HCT116 (cell line): ENCODE measurements at regions not wholly inside any gene's neighbourhood (a gene's known extent, or its start where the extent isn't known, plus 50 kb on each side); places are given as distances from the start of the nearest gene placed in this dataset.

Experiments used
- POLR2A ChIP-seq: IDR thresholded peaks from 2 replicates; pipeline ENCODE4 v1.7.0; 2011; ENCODE audit warnings: borderline replicate concordance; ENCODE audit not compliant: insufficient read depth, insufficient read length; ENCODE audit errors: extremely low read depth
- TF ChIP-seq, protein P1 (sequence below), 3 experiments: fragments of 200-600 bp in 1 of 3; sonication (generic) in 1 of 3; IDR thresholded peaks in 2 of 3; conservative IDR thresholded peaks in 1 of 3; 2 replicates each; pipeline ENCODE4 v1.5.1; 2012 to 2017; ENCODE audit warnings: low read depth in 2 of 3, low read length in 2 of 3, antibody characterized with exemption in 1 of 3, borderline replicate concordance in 1 of 3, control low read depth in 1 of 3, mild to moderate bottlenecking in 1 of 3, mixed read lengths in 1 of 3, mixed run types in 1 of 3, moderate library complexity in 1 of 3; ENCODE audit not compliant: insufficient read depth in 1 of 3

DNA sequence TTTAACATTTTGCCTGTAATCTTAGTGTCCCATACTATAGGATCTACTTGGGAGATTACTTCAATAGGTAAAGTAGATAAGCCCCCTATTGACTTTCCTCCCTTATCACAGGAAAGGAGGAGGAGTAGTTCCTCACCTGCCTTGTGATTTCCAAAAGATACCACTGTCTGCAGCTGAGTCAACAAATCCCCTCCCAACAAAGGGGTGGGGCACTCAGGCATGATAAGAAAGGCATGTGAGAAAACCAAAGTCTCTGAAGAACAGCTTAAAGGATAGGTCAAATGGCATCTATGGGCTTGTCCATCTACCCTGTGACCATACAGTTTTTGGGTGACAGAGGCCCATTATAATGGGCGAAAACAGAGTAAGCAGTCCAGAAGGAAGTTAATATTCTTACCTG lies 71.3 kb upstream of the WNT7A start:
- TF ChIP-seq, protein P1, sequence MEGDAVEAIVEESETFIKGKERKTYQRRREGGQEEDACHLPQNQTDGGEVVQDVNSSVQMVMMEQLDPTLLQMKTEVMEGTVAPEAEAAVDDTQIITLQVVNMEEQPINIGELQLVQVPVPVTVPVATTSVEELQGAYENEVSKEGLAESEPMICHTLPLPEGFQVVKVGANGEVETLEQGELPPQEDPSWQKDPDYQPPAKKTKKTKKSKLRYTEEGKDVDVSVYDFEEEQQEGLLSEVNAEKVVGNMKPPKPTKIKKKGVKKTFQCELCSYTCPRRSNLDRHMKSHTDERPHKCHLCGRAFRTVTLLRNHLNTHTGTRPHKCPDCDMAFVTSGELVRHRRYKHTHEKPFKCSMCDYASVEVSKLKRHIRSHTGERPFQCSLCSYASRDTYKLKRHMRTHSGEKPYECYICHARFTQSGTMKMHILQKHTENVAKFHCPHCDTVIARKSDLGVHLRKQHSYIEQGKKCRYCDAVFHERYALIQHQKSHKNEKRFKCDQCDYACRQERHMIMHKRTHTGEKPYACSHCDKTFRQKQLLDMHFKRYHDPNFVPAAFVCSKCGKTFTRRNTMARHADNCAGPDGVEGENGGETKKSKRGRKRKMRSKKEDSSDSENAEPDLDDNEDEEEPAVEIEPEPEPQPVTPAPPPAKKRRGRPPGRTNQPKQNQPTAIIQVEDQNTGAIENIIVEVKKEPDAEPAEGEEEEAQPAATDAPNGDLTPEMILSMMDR (IDR thresholded peaks at IDR 0.05 in 2 of 3, conservative IDR thresholded peaks at IDR 0.05 in 1 of 3; ENCODE audit: borderline replicate concordance in 1 of 3, insufficient read depth in 1 of 3, low read depth in 2 of 3, low read length in 2 of 3): no peak
- no peak for TF ChIP-seq POLR2A
